ENCODE measurements at regions not wholly inside any gene's neighbourhood (a gene's known extent, or its start where the extent isn't known, plus 50 kb on each side); places are given as distances from the start of the nearest gene placed in this dataset.

DNA sequence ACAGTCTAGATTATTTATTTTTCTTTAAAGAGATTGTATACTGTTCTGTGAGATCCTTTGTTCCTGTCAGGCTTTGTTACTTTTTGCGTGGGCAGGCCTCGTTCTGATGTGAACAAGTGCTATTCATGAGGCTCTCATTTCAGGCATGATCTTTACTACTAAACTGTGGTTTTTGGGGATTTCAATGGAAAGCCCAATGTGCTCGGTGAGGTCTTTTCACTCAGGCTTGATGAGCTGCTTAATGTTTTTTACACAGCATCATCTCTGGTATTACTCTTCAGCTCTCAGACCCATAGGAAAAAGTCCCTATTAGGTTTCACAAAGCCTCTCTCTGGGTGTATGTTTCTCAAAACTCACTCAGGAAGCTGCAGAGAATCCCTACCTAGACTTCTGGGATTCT lies 419.4 kb downstream of the GPATCH2 start:
- DNase-seq (ENCODE audit: low read depth in 2 of 2): no peak

DNA sequence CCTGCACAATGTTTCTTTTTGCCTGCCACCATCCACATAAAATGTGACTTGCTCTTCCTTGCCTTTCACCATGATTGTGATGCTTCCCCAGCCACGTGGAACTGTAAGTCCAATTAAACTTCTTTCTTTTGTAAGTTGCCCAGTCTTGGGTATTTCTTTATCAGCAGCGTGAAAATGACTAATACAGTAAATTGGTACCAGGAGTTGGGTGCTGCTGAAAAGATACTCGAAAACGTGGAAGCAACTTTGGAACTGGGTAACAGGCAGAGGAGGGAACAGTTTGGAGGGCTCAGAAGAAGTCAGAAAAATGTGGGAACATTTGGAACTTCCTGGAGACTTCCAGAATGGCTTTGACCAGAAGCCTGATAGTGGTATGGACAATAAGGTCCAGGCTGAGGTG lies 425.3 kb downstream of the GPATCH2 start:
- no peak for DNase-seq (ENCODE audit: low read depth in 2 of 2)

DNA sequence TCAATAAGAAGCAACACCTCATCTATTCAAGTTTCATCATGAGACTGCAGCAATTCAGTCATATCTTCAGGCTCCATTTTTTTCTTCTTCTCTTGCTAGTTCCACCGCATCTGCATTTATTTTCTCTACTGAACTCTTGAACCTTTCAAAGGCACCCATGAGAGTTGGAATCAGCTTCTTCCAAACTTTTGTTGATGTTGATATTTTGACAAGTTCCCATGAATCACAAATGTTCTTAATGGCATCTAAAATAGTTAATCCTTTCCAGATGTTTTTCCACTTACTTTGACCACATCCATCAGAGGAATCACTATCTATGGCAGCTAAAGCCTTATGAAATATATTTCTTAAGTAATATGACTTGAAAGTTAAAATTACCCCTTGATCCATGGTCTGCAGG lies 434.3 kb downstream of the GPATCH2 start:
- no peak for DNase-seq (ENCODE audit: low read depth in 2 of 2)

DNA sequence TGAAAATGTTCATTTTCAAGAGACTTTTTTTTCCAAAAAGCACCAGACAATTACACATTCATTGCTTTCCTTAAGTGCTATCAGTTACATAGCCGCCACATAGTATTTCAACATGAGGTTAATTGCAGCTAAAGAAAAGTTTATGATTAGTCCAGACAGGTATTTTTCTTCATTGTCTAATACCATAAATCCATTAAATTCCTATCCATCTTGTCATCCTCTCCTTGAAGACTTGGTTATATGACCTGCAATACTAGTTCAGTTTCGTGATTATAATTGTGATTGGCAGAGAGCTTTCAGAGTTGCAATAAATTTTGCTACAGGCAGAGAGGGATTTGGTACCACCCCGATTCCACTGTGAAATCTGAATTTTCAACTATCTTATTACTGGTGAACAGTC lies 437.7 kb downstream of the GPATCH2 start:
- no peak for DNase-seq (ENCODE audit: low read depth in 2 of 2)

DNA sequence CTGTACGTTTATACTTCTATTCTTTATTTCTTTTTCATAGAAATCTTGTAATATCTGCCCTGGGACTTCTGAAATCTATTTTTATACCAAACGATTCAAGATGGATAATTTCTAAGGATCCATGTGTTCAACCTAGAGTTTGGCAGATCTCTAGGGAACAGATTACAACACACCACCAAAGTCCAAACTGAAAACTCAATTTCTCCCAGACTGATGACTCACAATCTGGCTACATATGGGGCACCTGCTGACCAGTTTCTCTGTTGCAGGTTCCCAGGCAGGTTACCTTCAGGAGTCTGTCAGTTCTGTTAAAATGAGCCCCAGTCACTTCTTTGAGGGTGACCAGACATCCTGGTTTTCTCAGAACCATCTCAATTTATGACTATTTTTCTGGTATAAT lies 439.4 kb downstream of the GPATCH2 start:
- DNase-seq (ENCODE audit: low read depth in 2 of 2): no peak

DNA sequence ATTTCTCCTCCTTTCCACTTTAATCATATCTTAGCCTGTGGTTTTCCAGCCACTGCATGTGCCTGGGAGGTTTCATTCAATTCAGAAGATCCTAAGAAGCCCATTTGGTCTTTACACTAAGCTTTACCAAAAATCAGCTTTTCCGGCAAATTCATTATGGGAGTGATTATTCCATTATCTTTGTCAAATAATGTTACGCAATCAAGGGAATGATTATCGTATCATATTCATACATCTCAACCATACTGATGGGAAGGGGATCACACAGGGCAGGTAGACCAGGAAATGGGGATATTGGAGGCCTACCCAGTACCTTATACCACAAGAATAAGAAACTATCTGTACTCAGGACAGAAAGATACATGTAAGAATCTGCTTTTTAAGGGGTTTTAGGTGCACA lies 440.5 kb downstream of the GPATCH2 start:
- DNase-seq (ENCODE audit: low read depth in 2 of 2): no peak

DNA sequence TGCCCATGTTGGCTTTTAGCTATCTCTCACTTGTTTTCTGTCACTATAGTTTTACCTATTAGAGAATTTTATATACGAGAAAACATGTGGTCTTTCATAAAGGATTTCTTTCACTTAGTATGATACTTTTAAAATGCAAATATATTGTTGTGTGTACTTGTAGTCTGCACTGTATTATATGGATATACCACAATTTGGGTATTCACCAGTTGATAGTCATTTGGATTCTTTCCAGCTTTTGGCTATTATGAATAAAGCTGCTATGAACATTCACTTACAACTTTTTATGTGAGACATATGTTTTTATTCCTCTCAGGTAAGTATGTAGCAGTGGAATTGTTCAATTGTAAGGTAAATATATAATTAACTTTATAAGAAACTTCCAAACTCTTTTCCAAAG lies 441.5 kb downstream of the GPATCH2 start:
- no peak for DNase-seq (ENCODE audit: low read depth in 2 of 2)

DNA sequence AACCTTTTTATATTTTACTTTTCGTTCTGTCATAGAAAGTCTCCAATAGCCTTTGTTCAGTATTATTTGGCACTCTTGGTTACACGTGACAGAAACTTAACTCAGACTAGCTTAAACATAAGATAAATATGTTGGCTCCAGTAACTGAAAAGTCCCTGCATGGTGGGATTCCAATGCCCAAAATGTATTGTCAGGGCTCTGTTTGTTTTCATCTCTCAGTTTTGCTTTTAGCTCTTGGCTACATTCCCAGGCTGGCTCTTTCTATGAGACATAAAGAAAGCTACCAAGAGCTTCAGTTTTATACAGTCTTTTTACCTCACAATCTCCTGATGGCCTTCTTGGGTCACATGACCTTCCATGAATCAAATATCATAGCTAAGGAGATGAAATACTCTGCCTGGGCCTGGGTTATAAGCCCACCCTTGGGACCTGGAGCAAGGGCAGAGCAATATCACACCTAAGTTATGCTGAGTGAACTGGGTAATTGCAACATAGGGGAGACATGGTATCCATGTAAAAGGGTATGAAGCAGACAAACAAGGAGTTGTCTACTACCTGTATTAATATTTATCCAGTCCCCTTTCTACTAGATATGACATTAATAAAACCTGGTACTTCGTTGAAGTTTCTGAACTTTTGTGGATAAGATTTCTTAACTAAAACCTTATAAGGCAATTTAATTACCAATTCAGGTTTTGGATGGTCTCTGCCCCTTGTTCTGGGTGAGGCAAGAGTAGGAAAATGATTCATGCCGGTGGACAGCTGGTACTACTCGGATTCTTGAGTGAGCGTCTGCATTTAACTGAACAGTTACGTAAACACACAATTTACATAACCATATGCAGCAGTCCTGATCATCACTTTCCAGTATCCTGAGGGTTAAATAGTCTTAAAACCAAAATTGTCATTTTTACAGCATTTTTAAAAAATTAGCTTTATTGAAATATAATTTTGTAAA lies 442.3 kb downstream of the GPATCH2 start:
- DNase-seq (ENCODE audit: low read depth in 2 of 2): no peak

DNA sequence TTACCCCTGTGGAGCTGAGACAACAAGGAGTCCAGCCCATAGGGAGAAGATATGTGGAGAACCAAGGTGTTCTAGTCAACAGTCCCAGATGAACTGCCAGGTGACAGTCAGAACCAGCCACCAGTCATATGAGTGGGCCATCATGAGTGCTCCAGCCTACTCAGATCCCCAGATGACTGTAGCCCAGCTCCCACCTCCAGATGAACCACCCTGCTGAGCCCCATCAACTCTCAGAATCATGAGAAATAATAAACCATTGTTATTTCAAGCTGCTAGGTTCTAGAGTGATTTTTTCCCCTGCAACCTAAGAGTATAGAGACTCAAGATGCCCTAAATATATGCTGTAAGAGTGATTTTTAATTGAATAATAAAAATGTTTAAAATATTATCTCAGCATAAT lies 444.2 kb downstream of the GPATCH2 start:
- no peak for DNase-seq (ENCODE audit: low read depth in 2 of 2)

DNA sequence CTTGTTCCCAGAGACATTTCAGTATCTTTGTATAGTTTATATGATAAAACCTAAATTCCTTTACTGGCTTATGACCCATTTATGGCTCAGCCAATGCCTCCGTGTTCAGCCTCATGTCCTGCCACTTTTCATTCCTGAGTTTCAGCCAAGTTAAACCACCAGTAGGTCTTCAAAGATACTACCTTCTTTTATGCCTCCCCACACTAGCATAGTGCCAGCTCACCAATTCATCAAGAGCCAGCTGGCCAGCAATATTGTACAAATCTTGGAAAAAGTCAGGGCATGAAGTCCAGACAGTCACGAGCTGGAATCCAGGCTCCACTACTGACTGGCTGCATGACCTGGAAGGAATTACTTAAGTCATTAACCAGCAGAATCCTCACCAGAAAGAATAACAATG lies 446.0 kb downstream of the GPATCH2 start:
- DNase-seq (ENCODE audit: low read depth in 2 of 2): no peak

DNA sequence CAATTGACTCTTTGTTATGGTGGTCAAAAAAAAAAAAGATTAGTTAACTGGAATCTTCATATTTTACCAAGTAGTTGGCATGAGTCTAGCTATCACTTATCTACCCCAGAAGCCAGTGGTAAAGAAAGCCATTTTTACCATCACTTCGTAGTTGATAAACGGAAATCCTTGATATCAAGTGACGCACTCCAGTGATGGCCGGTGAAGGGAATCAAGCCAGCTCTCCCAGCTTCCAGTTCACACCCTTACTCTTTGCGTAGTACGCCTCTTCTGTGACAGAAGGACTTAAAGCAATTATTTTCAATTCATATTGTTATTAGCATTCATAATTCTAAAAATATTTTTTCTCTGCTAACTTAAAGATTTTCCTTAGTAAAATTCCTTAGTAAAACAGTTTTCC lies 447.9 kb downstream of the GPATCH2 start:
- DNase-seq (ENCODE audit: low read depth in 2 of 2): no peak

DNA sequence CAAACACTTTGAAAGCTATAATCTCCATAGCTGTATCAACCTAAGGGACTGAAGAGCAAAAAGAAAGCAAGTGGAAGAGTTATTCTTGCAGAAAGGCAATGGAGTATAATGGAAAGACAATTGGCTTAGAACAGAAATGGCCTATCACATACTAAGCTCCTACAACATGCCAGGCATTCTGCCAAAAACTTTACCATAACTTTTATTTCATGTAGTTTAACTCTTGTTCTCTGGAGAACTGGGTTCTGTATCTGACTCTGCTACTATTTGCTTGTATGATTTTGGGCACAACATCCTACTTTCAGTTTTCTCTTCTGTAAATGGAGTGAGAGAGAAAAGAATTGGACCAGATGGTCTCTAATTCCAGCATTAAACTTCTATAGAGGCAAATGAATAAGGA lies 449.1 kb downstream of the GPATCH2 start:
- no peak for DNase-seq (ENCODE audit: low read depth in 2 of 2)

DNA sequence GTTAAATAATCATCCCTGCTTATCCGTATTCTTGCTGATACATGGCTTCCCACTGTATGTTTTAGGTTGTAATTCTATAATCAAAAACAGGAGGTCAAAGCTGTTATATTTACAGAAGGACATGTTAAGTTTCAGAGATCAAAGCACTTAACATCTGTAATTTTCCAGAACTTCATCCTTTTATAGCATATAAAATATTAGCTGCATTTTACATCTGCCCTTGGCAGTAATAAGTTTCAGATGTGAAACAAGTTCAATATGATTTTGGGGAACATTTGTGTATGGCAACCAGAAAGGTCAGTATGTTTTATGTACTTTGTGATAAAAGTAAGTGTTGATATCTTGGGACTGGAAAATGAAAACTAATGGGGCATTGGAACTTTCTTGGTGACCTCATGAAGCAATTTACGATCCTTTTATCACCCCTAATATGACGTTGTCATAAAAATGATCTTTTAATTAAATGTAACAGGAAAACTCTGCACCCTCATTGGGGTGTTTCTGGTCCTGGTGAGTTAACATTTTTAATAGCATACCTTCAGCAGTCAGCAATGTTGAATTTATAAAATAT lies 449.6 kb downstream of the GPATCH2 start:
- DNase-seq (ENCODE audit: low read depth in 2 of 2): no peak

DNA sequence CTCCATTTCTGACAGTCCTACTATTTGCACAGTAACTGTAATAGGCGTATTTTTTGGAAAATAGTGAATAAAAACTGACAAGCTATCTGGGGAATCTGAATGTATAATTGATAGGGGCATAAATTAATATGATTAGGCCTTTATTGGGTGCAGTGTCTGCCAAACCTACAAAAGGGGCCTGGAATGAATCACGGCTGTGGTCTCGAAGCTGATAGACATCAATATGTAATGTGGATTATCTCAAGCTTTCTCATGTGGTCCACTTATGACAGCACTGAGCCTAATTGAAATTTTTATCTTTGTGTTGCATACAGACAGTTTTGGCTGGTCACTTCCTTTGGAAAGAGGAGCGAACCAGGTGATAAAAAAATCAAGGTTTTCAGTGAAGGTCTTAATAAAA lies 450.4 kb downstream of the GPATCH2 start:
- no peak for DNase-seq (ENCODE audit: low read depth in 2 of 2)

DNA sequence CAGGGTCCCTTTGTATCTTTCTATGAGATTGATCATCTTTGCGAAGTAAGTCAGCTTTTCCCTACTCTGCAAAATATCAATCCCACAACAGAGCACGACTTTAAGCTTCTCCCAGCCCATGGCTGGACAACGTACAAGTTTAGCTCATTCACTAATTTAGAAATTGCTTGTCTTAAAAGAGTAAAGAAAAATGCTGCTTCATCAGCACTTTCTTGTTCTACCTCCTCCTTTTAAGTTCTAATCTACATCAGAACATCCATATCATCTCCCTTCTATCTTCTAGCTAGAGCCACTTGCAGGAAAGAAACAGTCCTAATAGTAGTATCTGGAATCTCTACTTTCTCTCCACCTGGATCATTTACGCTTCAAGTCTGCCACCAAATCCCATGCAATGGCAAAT lies 441.2 kb upstream of the ESRRG start:
- no peak for DNase-seq (ENCODE audit: low read depth in 2 of 2)

DNA sequence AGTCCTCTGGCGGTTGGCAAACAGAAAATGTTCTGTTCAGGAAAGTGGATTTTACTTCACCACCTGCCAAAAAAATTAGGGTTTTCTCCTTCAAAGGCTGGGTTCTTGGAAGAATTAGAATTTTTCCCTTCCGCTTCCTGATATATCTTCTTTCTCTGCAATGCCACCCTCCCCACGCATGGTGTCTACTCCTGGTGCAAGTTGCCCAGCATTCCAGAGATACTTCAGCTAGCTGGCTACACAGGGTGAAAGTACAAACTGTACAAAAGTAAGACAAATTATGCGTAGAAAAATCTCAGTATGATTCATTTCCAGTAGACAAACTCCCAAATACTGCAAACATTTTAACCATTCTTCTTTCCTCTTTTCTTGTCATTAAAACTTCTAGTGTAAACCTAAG lies 430.1 kb upstream of the ESRRG start:
- no peak for DNase-seq (ENCODE audit: low read depth in 2 of 2)

DNA sequence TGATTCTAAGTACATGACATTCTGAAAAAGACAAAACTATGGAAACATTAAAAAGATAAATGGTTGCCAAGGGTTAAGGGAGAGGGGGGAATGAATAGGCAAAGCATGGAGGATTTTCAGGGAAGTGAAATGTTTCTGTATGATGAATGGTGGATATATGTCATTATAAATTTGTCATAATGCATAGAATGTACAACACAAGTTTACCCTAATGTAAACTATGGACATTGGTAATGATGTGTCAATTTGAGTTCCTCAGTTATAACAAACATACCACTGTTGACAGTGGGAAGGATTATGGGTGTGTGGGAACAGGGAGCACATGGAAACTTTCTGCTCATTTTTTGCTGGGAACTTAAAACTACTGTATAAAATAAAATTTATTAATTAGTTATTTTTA lies 427.1 kb upstream of the ESRRG start:
- DNase-seq (ENCODE audit: low read depth in 2 of 2): no peak

DNA sequence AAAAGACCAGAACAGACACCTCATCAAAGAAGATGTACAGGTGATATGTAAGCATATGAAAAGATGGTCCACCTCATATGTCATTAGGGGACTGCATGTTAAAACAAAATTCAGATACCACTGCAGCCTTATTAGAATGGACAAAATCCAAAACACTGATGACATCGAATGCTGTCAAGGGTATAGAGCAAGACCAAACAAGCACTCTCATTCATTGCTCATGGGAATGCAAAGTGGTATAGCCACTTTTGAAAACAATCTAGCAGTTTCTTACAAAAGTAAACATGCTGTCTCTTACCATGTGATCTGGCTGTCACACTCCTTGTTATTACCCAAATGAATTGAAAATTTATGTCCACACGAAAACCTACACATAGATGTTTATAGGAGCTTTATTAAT lies 426.6 kb upstream of the ESRRG start:
- no peak for DNase-seq (ENCODE audit: low read depth in 2 of 2)

DNA sequence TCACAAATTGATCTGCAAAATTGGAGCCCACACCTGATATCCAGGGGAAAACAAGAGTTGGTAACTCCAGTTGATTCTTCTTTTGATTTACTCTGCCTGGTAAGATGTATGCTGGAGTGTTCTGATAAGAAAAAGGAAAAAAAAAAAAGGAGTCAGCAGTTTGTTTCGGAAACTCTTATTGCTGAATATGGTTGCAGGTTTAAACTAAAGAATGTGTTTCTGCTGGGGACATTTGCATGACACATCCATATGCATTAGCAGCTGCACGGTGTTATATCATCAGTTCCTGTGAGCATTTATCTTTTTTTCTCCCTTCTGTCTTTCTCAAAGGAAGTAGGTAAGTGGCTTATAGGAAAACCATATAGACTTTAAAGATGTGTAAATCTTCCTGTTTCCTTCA lies 418.5 kb upstream of the ESRRG start:
- no peak for DNase-seq (ENCODE audit: low read depth in 2 of 2)

DNA sequence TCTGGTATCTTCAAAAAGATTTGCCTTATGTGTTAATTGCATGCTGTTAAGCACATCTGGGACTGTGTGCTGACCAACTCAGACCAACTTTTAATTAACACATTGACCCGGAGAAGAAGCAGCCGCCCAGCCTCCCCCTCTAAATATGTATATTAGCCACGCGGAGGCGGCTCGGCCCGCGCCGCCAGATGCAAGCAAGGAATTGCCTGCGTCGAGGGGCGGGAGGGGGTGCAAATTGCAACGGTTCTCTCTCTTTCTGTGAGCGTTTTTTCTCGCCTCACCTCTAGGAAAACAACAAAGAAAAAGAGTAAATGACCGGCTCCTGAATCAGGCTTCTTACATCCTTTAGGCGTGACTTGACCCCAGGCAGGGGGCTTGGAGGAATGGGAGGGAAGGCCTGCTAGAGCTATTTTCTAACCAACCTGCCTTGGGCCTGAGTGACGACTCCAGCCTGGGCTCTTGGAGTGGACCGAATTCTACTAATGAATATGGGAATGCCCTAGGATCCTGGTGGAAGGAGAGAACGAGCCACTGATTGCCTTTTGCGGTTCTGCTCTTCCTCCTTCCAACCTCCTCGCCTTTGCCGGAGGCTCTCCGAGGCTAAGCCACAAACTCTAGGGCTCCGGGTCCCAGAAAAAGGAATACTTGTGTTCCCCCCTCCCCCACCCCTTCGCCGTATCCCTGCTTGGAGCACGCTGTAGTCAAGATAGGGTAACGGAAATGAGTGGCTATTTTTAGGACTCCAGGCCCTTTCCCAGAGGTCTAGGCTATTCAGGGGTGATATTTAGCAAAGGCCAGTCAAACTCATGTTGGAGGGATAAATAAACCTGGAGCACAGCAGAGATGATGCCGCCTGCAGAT lies 417.0 kb upstream of the ESRRG start:
- DNase-seq (ENCODE audit: low read depth in 2 of 2): no peak

DNA sequence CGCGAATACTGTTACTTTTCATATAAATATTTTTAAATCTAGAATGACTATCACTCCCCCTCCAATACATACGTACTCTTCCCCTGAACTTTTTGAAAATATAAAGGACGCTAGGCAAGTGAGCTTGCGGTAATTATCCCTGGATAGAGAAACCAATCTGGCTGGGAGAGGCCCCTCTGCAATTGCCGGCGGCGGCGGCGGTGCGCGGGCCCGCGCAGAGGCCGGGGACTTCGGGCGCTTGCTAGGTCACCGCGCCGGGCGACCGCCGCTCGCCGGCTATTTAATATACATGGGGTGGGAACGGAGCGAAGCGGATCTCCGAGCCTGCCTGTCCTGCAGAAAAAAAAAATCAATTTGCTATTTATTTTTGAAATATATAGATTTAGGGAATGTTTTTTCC lies 416.3 kb upstream of the ESRRG start:
- DNase-seq (ENCODE audit: low read depth in 2 of 2): no peak

DNA sequence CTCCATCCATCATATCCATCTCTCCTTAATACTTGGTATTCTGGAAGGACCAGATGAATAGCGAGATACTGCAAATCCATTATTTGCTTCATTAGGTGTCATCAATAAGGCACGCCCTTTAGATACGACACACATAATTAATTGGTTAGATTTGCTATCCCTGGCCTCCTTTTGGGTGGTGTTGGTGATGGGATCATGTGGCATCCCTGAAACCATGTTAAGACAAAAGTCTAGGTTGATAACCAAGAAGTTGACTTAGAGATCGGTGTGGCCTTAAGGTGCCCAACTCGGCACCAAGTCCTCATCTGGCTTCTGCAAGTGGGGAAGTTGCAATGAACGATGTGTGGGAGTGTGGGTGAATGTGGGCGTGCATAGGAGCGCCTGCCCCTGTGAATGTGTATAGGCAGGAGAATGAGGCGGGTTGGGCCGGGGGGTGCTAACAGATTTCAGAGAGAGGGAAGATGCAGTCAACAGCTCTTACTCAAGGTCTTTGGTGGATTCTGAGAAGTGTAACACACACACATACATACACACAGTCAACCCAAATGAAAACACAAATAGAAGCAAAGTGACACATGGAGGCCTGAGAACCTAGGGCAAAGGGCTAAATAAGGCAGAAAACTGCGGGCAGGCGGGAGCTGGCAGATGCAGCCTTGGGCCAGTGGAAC lies 415.7 kb upstream of the ESRRG start:
- DNase-seq (ENCODE audit: low read depth in 2 of 2): no peak

Data from dermis microvascular lymphatic vessel endothelial cell (primary cell).